ENCODE measurements at regions not wholly inside any gene's neighbourhood (a gene's known extent, or its start where the extent isn't known, plus 50 kb on each side); places are given as distances from the start of the nearest gene placed in this dataset.

DNA sequence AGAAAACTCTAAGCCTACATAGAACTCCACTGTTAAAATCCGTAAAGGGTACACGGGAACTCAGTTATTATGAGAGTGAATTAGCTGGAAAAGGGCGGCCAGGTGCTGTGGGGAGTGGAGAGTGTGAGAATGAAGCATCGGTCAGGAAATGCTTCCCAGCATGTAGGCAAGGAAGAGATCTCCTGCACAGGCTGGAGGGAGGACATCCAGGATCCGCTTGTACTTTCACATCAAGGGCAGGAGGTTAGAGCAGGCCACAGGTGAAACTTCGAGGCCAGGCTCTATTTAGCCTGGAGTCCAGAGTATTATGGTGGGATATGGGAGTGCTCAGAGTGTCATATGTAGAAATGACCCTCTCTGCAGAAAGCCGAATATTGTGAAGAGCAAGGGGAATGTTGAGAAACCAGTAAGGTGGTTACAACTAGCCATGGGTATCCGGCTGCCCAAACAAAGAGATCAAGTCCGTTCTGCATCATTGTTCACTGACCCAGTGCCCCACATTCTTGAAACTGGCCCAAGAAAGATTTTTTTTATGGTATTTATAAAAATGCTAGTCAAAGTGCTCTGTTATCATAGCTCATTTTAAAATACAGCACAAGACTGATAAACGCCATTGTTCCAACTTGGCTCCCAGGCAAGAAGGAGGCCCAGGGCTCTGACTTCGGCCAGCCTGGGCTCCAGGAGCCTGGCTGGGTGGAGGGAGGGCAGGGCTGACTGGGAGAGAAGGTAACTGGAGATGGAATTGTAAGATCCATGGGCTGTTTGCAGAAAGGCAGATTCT, 79.4 kb upstream of the HIF1A start:
- Histone ChIP-seq H3K27ac (ENCODE audit: extremely low read depth, low read depth, low read length) (no peak overlapping the region), H3K9me3 (ENCODE audit: control insufficient read depth, insufficient read depth, low read depth, low read length) (no peaks in the 10 kb centered on the region), H3K4me1 (ENCODE audit: control insufficient read depth, insufficient read depth, low read length) (no peaks in the 10 kb centered on the region), H3K4me3 (ENCODE audit: low read depth, low read length) (no peak overlapping the region), H3K36me3 (ENCODE audit: control insufficient read depth in 2 of 2, insufficient read depth in 1 of 2, low read length in 2 of 2) (no peaks in the 10 kb centered on the region)
- TF ChIP-seq YY1 (tag by site-specific recombination; IDR thresholded peaks at IDR 0.05) (no peak), ZNF658 (tag by site-specific recombination; IDR thresholded peaks at IDR 0.05) (no peak), ZNF426 (tag by site-specific recombination; IDR thresholded peaks at IDR 0.05) (no peak), ZNF830 (tag by site-specific recombination; IDR thresholded peaks at IDR 0.05; ENCODE audit: low read depth) (no peak), SCRT1 (tag by site-specific recombination; IDR thresholded peaks at IDR 0.05; ENCODE audit: borderline replicate concordance) (no peak), ZNF157 (tag by site-specific recombination; IDR thresholded peaks at IDR 0.05) (no peak), SETDB1 (IDR thresholded peaks at IDR 0.05; ENCODE audit: insufficient read length, low read length) (no peak), EGR2 (tag by site-specific recombination; IDR thresholded peaks at IDR 0.05; ENCODE audit: low read depth) (no peak), ZNF202 (tag by site-specific recombination; IDR thresholded peaks at IDR 0.05; ENCODE audit: borderline replicate concordance) (no peak), GLIS1 (tag by site-specific recombination; IDR thresholded peaks at IDR 0.05) (no peak), ZFP69B (tag by site-specific recombination; IDR thresholded peaks at IDR 0.05) (no peak), MZF1 (tag by site-specific recombination; IDR thresholded peaks at IDR 0.05; ENCODE audit: borderline replicate concordance) (no peak), SP3 (tag by site-specific recombination; IDR thresholded peaks at IDR 0.05) (no peak), ZFP3 (tag by site-specific recombination; IDR thresholded peaks at IDR 0.05; ENCODE audit: low read depth) (no peak), ZNF266 (tag by site-specific recombination; IDR thresholded peaks at IDR 0.05; ENCODE audit: low read depth) (no peak), ZNF664 (tag by site-specific recombination; IDR thresholded peaks at IDR 0.05) (no peak), ZNF23 (tag by site-specific recombination; IDR thresholded peaks at IDR 0.05; ENCODE audit: borderline replicate concordance) (no peak), GFI1B (tag by site-specific recombination; IDR thresholded peaks at IDR 0.05) (no peak)
- TF ChIP-seq, protein P1, sequence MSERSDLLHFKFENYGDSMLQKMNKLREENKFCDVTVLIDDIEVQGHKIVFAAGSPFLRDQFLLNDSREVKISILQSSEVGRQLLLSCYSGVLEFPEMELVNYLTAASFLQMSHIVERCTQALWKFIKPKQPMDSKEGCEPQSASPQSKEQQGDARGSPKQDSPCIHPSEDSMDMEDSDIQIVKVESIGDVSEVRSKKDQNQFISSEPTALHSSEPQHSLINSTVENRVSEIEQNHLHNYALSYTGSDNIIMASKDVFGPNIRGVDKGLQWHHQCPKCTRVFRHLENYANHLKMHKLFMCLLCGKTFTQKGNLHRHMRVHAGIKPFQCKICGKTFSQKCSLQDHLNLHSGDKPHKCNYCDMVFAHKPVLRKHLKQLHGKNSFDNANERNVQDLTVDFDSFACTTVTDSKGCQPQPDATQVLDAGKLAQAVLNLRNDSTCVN (tag by site-specific recombination; optimal IDR thresholded peaks at IDR 0.05), result no peak
- TF ChIP-seq, protein P2, sequence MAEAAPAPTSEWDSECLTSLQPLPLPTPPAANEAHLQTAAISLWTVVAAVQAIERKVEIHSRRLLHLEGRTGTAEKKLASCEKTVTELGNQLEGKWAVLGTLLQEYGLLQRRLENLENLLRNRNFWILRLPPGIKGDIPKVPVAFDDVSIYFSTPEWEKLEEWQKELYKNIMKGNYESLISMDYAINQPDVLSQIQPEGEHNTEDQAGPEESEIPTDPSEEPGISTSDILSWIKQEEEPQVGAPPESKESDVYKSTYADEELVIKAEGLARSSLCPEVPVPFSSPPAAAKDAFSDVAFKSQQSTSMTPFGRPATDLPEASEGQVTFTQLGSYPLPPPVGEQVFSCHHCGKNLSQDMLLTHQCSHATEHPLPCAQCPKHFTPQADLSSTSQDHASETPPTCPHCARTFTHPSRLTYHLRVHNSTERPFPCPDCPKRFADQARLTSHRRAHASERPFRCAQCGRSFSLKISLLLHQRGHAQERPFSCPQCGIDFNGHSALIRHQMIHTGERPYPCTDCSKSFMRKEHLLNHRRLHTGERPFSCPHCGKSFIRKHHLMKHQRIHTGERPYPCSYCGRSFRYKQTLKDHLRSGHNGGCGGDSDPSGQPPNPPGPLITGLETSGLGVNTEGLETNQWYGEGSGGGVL (tag by site-specific recombination; IDR thresholded peaks at IDR 0.05), result no peak
- ChIA-PET CTCF (interaction anchor here (0.6 to 0.9 kb wide), 2 partner anchors 126 to 155 kb away, joined by 3 read pairs; no protein-coding TSS in a partner anchor), POLR2A (no interaction called here)

DNA sequence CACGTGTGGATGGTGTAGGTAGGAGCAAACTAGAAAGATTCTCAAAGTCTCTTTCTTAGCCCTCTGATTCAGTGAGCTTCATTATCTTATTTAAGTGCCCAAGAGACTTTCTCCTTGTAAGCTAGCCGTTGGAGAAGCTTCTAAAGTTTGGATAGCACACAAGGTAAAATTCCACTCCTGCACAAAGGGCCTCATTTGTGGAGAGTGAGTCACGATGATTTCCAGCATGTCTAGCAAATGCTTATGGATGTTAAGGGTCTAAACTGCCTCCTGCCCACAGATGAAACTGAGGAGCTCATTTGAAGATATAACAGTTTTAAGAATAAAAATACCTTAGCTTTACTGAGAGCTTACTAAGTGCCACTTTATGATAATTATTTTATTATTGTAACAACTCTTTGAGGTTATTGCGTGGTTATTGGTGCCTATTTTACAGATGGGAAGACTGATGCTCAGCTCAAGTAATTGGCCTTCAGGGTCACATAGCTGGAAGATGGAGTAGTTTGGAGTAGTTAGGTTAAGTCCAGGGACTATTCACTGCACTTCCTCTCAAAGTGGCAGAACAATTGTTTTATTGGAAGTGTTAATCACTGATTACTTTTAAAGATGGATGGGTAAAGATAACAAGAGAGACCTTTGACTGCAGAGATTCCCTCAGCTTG, 78.7 kb upstream of the HIF1A start:
- H3K27ac ChIP-seq (ENCODE audit: extremely low read depth, low read depth, low read length), result no peak overlapping the region
- POLR2A ChIA-PET, result no interaction called here
- no peak overlapping the region for H3K4me3 ChIP-seq (ENCODE audit: low read depth, low read length)

More for the DNA sequence above, 78.7 kb upstream of the HIF1A start:
- Histone ChIP-seq H3K36me3 (ENCODE audit: control insufficient read depth in 2 of 2, insufficient read depth in 1 of 2, low read length in 2 of 2) (no peaks in the 10 kb centered on the region), H3K9me3 (ENCODE audit: control insufficient read depth, insufficient read depth, low read depth, low read length) (no peaks in the 10 kb centered on the region), H3K4me1 (ENCODE audit: control insufficient read depth, insufficient read depth, low read length) (no peaks in the 10 kb centered on the region)
- TF ChIP-seq ZFP3 (tag by site-specific recombination; IDR thresholded peaks at IDR 0.05; ENCODE audit: low read depth), result no peak
- CTCF ChIA-PET, result interaction anchor here (0.8 to 0.9 kb wide), 2 partner anchors 127 to 231 kb away, joined by 3 to 4 read pairs; no protein-coding TSS in a partner anchor

Data from HEK293 (cell line).